ENCODE measurements at regions not wholly inside any gene's neighbourhood (a gene's known extent, or its start where the extent isn't known, plus 50 kb on each side); places are given as distances from the start of the nearest gene placed in this dataset.
A peak's percentile ranks its signal among the peaks of the same experiment; 100 is the strongest.

DNA sequence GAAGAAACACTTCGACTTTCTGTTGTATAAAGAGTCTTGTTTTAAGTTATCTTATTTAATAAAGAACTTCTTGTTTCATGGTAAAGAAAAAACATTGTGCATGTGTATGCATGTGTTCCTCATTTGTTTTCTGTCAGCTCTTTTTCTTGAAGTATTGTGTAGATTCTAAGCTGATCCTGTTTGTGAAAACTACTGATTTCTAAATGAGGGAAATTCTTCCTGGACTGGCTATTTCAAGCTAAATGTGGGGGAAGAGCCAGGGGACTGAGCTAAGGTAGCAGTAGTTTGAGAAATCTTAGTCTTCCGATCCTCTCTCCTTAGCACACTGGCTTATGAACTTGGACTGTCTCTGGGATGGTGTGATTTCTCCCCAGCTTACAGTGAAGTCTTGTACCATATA, 56.4 kb upstream of the RBMS1 start:
- Histone ChIP-seq H3K36me3 (no peaks in the 10 kb centered on the region), H3K4me1 (no peaks in the 10 kb centered on the region), H3K4me3 (no peak overlapping the region), H3K9me3 (peaks cover 0 to 10% (median 0%) of the 10 kb centered on the region in 4 donors), H3K27me3 (no peaks in the 10 kb centered on the region), H3K27ac (no peak overlapping the region)
- DNase-seq (ENCODE audit: low spot score in 2 of 2), result no peak
- TF ChIP-seq POLR2A (IDR thresholded peaks at IDR 0.05), result no peak
- TF ChIP-seq EP300 (IDR thresholded peaks at IDR 0.05), result no peak
- TF ChIP-seq, protein P1, sequence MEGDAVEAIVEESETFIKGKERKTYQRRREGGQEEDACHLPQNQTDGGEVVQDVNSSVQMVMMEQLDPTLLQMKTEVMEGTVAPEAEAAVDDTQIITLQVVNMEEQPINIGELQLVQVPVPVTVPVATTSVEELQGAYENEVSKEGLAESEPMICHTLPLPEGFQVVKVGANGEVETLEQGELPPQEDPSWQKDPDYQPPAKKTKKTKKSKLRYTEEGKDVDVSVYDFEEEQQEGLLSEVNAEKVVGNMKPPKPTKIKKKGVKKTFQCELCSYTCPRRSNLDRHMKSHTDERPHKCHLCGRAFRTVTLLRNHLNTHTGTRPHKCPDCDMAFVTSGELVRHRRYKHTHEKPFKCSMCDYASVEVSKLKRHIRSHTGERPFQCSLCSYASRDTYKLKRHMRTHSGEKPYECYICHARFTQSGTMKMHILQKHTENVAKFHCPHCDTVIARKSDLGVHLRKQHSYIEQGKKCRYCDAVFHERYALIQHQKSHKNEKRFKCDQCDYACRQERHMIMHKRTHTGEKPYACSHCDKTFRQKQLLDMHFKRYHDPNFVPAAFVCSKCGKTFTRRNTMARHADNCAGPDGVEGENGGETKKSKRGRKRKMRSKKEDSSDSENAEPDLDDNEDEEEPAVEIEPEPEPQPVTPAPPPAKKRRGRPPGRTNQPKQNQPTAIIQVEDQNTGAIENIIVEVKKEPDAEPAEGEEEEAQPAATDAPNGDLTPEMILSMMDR (IDR thresholded peaks at IDR 0.05), result no peak
- 56 to 63% methylated on average over 2 of the region's 2 CpGs for WGBS, 2 donors

DNA sequence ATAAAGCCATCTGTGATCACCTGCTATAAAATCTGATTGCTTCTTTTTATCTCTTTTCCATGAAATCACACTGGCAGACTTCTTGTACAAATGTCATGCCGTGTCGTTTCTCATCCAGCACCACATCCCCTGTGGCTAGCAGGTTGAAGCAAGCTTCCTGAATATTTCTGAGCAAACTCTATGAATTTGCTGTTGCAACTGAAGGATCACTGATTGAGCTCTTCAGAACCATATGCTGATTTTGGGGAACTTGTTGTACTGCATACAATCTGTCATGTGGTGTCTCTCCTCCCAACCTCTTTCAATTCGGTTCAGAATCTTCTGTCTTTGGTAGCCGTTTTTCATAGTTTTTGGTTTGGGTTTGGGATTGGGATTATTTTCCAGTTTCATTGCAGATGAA, 57.7 kb upstream of the RBMS1 start:
- WGBS, 2 donors, result 43 to 49% methylated on average over 4 of the region's 4 CpGs

DNA sequence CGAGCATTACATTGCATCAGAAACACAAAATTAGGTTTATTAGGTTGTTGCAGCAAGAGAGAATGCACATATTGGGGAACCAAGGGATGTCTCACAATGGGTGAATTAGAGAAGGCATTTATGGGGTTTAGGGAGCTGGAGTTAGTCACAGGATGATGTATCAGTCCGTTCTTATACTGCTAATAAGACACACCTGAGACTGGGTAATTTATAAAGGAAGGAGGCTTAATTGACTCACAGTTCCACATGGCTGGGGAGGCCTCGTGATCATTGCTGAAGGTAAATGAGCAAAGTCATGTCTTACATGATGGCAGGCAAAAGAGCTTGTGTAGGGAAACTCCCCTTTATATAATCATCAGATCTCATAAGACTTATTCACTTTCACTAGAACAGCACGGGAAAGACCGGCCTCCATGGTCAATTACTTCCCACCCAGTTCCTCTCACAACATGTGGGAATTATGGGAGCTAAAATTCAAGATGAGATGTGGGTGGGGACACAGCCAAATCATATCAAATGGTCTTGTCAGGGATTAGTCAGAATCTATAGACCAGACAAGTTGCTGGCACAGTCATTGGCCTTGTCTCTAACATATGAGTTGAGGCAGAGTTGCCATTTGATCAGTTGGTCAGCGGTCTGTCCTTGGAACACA, 61.9 kb upstream of the RBMS1 start:
- no peak overlapping the region for H3K27ac ChIP-seq
- no peaks in the 10 kb centered on the region for H3K36me3 ChIP-seq
- H3K4me3 ChIP-seq, result no peak overlapping the region
- H3K9me3 ChIP-seq, result peaks cover 0 to 4% (median 0%) of the 10 kb centered on the region in 4 donors
- TF ChIP-seq, protein P1 (IDR thresholded peaks at IDR 0.05), result no peak
- no peak for TF ChIP-seq POLR2A (IDR thresholded peaks at IDR 0.05)
- TF ChIP-seq EP300 (IDR thresholded peaks at IDR 0.05), result no peak
- WGBS, 2 donors, result 93 to 94% methylated on average over 6 of the region's 6 CpGs
- DNase-seq (ENCODE audit: low spot score in 2 of 2), result no peak
- no peaks in the 10 kb centered on the region for H3K27me3 ChIP-seq
- H3K4me1 ChIP-seq, result no peaks in the 10 kb centered on the region

More for the DNA sequence above, 57.7 kb upstream of the RBMS1 start:
- Histone ChIP-seq H3K4me3 (no peak overlapping the region), H3K27me3 (no peaks in the 10 kb centered on the region), H3K36me3 (no peaks in the 10 kb centered on the region), H3K27ac (no peak overlapping the region), H3K9me3 (peaks cover 0 to 10% (median 0%) of the 10 kb centered on the region in 4 donors), H3K4me1 (no peaks in the 10 kb centered on the region)
- no peak for DNase-seq (ENCODE audit: low spot score in 2 of 2)
- TF ChIP-seq EP300 (IDR thresholded peaks at IDR 0.05), result peak in 1 of 2 donors; percentile 14
- TF ChIP-seq POLR2A (IDR thresholded peaks at IDR 0.05), result no peak
- TF ChIP-seq, protein P1 (IDR thresholded peaks at IDR 0.05), result no peak

DNA sequence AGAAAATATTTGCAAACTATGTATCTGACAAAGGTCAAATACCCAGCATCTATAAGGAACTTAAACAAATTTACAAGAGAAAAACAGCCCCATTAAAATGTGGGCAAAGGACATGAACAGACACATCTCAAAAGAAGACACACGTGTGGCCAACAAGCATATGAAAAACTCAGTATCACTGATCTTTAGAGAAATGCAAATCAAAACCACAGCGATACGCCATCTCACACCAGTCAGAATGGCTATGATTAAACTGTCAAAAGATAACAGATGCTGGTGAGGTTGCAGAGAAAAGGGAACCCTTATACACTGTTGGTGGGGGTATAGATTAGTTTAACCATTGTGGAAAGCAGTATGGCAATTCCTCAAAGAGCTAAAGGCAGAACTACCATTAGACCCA, 64.3 kb upstream of the RBMS1 start:
- Histone ChIP-seq H3K4me1 (no peaks in the 10 kb centered on the region), H3K9me3 (peaks cover 0 to 4% (median 0%) of the 10 kb centered on the region in 4 donors), H3K4me3 (no peak overlapping the region), H3K27me3 (no peaks in the 10 kb centered on the region), H3K36me3 (no peaks in the 10 kb centered on the region), H3K27ac (no peak overlapping the region)
- TF ChIP-seq, protein P1 (IDR thresholded peaks at IDR 0.05), result no peak
- TF ChIP-seq POLR2A (IDR thresholded peaks at IDR 0.05) (no peak), EP300 (IDR thresholded peaks at IDR 0.05) (no peak)
- no peak for DNase-seq (ENCODE audit: low spot score in 2 of 2)
- WGBS, 2 donors, result 96% methylated on average over 3 of the region's 3 CpGs

DNA sequence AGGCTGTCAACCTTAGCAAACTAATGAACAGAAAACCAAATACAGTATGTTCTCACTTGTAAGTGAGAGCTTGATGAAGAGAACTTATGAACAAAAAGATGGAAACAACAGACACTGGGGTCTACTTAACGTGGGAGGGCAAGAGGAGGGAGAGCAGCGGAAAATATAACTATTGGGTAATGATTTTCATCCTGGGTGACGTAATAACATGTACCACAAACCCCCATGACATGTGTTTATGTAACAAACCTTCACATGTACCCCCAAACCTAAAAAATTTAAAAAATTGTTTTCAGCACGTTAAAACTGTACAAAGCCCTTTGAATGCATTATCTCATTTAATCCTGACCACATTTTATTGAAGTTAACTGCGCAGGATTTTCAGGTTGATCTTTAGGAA, 64.9 kb upstream of the RBMS1 start:
- H3K4me3 ChIP-seq, result no peak overlapping the region
- no peak overlapping the region for H3K27ac ChIP-seq
- WGBS, 2 donors, result 90 to 92% methylated on average over 5 of the region's 5 CpGs
- H3K27me3 ChIP-seq, result no peaks in the 10 kb centered on the region
- no peaks in the 10 kb centered on the region for H3K4me1 ChIP-seq
- H3K9me3 ChIP-seq, result peaks cover 0 to 4% (median 0%) of the 10 kb centered on the region in 4 donors
- no peak for TF ChIP-seq EP300 (IDR thresholded peaks at IDR 0.05)
- no peaks in the 10 kb centered on the region for H3K36me3 ChIP-seq
- no peak for DNase-seq (ENCODE audit: low spot score in 2 of 2)

Measured in tibial nerve (tissue), 4 donors.